ENCODE measurements at regions not wholly inside any gene's neighbourhood (a gene's known extent, or its start where the extent isn't known, plus 50 kb on each side); places are given as distances from the start of the nearest gene placed in this dataset.

DNA sequence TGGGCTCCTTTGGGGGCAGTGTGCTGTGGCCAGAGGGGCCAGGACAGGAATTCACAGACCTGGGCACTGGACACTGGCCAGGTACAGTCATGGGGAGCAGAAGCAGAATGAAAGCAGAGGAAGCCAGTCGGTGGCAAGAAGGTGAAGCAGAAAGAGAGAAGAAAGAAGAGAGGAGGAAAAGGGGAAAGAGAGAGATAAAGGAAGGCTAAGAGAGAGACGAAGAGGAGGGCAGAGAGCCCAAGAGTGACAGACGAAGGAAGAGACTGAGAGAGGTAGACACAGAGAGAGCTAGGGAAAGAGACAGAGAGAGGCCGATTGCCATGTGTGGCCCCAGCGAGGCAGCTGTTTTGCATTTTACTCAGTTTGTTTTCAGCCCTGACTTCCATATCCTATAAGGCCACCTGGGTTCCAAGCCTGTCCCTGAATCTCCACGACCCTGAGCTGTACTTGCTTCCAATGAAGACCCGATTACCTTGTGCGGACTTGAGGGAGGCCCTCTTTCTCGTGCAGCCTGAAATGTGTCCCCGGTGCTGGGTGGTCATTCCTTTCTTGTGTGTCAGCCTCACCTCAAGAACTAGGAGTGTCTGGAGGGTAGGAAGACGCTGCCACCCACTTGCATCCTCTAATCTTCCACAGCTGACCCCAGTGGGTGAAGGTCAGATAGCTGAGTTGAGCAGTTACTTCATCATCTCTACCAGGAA, 73.9 kb downstream of the LSM3 start:
- Histone ChIP-seq H3K27me3 (ENCODE audit: insufficient read depth, low read length) (no peaks in the 10 kb centered on the region; the same call in 1 of the 2 replicates), H2AFZ (ENCODE audit: low read length, unreplicated experiment) (no peak overlapping the region), H3K4me1 (ENCODE audit: control insufficient read depth, insufficient read depth, low read length, unreplicated experiment) (peaks cover 11% of the 10 kb centered on the region), H3K79me2 (ENCODE audit: control insufficient read depth, insufficient read depth, low read length, unreplicated experiment) (no peaks in the 10 kb centered on the region), H3K27ac (ENCODE audit: low read depth, low read length) (no peak overlapping the region), H3K36me3 (ENCODE audit: insufficient read depth, low read length) (no peaks in the 10 kb centered on the region), H3K4me3 (ENCODE audit: low read depth, low read length) (no peak overlapping the region)

DNA sequence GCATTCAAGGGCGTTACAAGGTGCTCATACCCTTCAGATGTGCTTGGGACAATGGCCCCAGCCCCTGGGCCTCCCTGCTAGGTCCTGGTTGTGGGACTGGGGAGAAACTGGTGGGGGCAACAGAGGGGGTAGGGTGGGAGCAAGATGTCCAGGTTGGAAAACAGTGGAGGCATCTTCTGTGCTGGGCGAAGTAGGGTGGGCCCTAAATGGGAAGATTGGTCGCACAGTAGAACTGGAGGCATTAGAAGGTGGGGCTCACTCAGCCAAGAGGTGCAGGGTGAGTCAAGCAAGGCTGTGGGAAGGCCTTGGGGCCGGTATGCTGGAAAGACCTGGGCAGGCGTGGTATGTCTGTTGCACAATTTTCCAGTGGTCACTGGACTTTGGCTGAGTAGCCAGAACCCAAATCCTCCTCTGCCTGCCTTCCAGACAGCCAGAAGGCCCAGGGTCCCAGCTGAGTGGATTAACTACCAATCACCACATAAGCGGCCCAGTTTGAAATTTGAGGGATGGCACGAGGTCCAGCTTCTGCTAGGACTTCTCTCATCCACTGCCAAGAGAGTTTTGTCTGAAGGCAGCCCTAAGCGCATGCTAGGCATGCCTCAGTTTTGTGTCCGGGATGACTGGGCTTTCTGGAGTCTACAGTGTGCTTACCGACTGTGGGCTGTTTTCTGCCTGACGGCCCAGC, 74.5 kb downstream of the LSM3 start:
- Histone ChIP-seq H3K36me3 (ENCODE audit: insufficient read depth, low read length) (no peaks in the 10 kb centered on the region), H3K79me2 (ENCODE audit: control insufficient read depth, insufficient read depth, low read length, unreplicated experiment) (no peaks in the 10 kb centered on the region), H3K27ac (ENCODE audit: low read depth, low read length) (no peak overlapping the region), H2AFZ (ENCODE audit: low read length, unreplicated experiment) (no peak overlapping the region), H3K27me3 (ENCODE audit: insufficient read depth, low read length) (no peaks in the 10 kb centered on the region), H3K4me3 (ENCODE audit: low read depth, low read length) (no peak overlapping the region), H3K4me1 (ENCODE audit: control insufficient read depth, insufficient read depth, low read length, unreplicated experiment) (peaks cover 11% of the 10 kb centered on the region)

DNA sequence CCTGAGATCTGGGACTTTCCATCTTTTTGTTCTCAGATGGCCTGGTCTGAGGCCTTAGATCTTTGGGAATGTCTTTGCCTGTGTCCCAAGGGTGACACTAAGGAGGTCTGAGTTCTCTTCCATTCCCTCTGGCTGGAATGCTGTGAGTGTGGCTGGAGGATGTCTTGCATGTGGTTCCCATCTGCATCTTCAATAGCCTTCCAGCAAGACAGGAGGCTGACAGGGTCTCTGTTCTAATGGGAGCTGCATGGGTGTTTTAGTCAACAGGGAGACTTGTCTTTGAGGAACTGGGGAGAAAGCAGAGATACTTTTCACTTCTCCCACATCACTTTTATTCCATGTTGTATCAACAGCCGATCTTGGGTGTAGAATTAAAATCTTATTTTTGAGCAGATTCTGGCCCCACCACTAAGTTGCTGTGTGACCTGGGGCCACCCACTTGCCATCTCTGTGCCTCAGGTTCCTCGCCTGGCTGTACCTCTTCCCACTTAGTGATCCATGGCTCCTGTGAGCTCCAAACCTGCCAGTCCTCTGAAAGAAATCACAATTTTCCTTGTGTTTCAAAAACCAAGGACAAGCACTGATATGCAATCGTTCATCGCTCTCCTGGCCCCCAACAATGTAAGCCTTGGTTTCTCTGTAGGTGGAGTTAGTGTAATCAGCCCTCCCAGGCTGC, 75.2 kb downstream of the LSM3 start:
- no peak overlapping the region for H3K27ac ChIP-seq (ENCODE audit: low read depth, low read length)
- peaks cover 11% of the 10 kb centered on the region for H3K4me1 ChIP-seq (ENCODE audit: control insufficient read depth, insufficient read depth, low read length, unreplicated experiment)
- H2AFZ ChIP-seq (ENCODE audit: low read length, unreplicated experiment) = no peak overlapping the region
- H3K36me3 ChIP-seq (ENCODE audit: insufficient read depth, low read length) = no peaks in the 10 kb centered on the region
- no peaks in the 10 kb centered on the region for H3K27me3 ChIP-seq (ENCODE audit: insufficient read depth, low read length)
- no peaks in the 10 kb centered on the region for H3K79me2 ChIP-seq (ENCODE audit: control insufficient read depth, insufficient read depth, low read length, unreplicated experiment)
- H3K4me3 ChIP-seq (ENCODE audit: low read depth, low read length) = no peak overlapping the region

DNA sequence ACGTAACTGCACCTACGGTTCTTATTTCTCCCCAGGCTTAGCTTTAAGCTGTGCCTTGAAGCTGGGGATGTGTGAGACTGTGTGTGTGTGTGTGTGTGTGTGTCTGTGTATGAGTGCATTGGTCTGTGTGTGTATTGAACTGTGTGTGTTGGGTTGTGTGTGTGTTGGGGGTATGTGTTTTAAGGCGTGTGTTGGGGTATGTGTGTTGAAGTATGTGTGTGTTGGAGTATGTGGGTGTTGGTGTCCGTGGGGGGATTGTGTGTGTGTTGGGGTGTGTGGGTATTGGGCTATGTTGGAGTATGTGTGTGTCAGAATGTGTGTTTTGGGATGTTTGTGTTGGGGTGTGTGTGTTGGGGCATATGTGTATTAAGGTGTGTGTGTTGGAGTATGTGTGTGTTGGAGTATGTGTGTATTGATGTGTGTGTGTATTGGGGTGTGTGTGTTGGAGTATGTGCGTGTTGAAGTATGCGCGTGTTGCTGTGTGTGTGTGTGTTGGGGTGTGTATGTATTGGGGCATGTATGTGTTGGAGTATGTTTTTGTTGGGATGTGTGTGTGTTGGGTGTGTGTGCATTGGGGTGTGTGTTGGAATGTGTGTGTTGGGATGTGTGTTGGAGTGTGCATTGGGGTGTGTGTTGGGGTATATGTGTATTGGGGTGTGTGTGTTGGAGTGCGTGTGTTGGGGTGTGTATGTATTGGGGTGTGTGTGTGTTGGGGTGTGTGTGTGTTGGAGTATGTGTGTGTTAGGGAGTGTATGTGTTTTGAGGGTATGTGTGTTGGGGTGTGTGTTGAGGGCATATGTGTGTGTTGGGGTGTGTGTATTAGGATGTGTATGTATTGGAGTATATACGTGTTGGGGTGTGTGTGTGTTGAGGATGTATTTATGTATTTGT, 76.4 kb downstream of the LSM3 start:
- no peaks in the 10 kb centered on the region for H3K79me2 ChIP-seq (ENCODE audit: control insufficient read depth, insufficient read depth, low read length, unreplicated experiment)
- no peak overlapping the region for H3K27ac ChIP-seq (ENCODE audit: low read depth, low read length)
- H2AFZ ChIP-seq (ENCODE audit: low read length, unreplicated experiment) = no peak overlapping the region
- H3K36me3 ChIP-seq (ENCODE audit: insufficient read depth, low read length) = no peaks in the 10 kb centered on the region
- H3K4me1 ChIP-seq (ENCODE audit: control insufficient read depth, insufficient read depth, low read length, unreplicated experiment) = peaks cover 11% of the 10 kb centered on the region
- H3K4me3 ChIP-seq (ENCODE audit: low read depth, low read length) = no peak overlapping the region
- no peaks in the 10 kb centered on the region for H3K27me3 ChIP-seq (ENCODE audit: insufficient read depth, low read length)

DNA sequence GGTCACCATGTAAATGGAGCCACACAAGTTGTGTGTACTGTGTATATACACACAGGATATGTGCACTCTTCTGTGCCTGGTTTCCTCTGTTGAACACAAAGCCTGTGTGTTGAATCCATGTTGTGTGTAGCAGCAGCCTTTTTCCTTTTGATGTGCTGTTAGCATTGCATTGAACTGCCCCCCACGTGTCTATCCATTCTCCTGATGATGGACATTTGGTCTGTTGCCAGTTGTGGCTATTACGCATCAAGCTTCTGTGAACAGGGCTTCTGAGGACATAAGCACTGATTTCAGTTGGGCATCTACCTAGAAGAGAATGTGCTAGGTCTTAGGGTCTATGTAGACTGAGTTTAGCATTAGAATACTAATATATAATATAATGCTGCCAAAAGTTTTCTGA, 77.4 kb downstream of the LSM3 start:
- Histone ChIP-seq H3K36me3 (ENCODE audit: insufficient read depth, low read length) (no peaks in the 10 kb centered on the region), H3K27ac (ENCODE audit: low read depth, low read length) (no peak overlapping the region)

DNA sequence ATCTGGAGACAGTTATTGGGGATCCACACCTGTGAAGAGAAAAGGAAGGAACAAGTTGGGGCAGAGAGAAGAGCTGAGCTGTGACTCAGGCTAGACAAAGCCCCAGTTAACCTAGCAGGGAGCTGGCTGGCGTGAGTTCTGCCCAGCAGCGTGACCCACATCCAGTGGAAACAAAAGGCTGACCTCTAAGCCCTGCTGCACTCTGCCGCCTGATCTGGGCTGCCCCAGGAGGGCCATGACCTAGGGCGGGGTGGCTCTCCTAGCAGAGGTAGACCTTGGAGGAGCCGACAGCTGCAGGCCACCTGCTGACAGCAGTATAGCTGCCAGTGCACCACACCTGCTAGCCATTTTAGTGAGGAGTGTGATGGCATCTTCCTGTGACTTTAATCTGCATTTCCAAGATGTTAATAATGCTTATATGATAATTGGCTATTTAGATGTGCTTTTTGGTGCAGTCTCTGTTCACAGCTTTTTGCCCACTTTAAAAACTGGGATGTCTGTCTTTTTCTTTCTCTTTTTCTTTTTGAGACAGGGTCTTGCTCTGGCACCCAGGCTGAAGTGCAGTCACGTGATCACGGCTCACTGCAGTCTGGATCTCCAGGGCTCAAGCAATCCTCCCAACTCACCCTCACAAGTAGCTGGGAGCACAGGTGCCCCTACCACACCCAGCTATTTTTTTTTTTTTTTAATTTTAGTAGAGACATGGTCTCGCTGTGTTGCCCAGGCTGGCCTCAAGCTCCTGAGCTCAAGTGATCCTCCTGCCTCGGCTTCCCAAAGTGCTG, 78.1 kb downstream of the LSM3 start:
- Histone ChIP-seq H3K79me2 (ENCODE audit: control insufficient read depth, insufficient read depth, low read length, unreplicated experiment) (no peaks in the 10 kb centered on the region), H3K27me3 (ENCODE audit: insufficient read depth, low read length) (no peaks in the 10 kb centered on the region), H3K4me3 (ENCODE audit: low read depth, low read length) (no peak overlapping the region), H3K4me1 (ENCODE audit: control insufficient read depth, insufficient read depth, low read length, unreplicated experiment) (peaks cover 11% of the 10 kb centered on the region), H3K36me3 (ENCODE audit: insufficient read depth, low read length) (no peaks in the 10 kb centered on the region), H2AFZ (ENCODE audit: low read length, unreplicated experiment) (no peak overlapping the region), H3K27ac (ENCODE audit: low read depth, low read length) (no peak overlapping the region)

More for the DNA sequence above, 77.4 kb downstream of the LSM3 start:
- Histone ChIP-seq H3K27me3 (ENCODE audit: insufficient read depth, low read length) (no peaks in the 10 kb centered on the region), H3K4me3 (ENCODE audit: low read depth, low read length) (no peak overlapping the region), H2AFZ (ENCODE audit: low read length, unreplicated experiment) (no peak overlapping the region), H3K4me1 (ENCODE audit: control insufficient read depth, insufficient read depth, low read length, unreplicated experiment) (peaks cover 11% of the 10 kb centered on the region), H3K79me2 (ENCODE audit: control insufficient read depth, insufficient read depth, low read length, unreplicated experiment) (no peaks in the 10 kb centered on the region)

DNA sequence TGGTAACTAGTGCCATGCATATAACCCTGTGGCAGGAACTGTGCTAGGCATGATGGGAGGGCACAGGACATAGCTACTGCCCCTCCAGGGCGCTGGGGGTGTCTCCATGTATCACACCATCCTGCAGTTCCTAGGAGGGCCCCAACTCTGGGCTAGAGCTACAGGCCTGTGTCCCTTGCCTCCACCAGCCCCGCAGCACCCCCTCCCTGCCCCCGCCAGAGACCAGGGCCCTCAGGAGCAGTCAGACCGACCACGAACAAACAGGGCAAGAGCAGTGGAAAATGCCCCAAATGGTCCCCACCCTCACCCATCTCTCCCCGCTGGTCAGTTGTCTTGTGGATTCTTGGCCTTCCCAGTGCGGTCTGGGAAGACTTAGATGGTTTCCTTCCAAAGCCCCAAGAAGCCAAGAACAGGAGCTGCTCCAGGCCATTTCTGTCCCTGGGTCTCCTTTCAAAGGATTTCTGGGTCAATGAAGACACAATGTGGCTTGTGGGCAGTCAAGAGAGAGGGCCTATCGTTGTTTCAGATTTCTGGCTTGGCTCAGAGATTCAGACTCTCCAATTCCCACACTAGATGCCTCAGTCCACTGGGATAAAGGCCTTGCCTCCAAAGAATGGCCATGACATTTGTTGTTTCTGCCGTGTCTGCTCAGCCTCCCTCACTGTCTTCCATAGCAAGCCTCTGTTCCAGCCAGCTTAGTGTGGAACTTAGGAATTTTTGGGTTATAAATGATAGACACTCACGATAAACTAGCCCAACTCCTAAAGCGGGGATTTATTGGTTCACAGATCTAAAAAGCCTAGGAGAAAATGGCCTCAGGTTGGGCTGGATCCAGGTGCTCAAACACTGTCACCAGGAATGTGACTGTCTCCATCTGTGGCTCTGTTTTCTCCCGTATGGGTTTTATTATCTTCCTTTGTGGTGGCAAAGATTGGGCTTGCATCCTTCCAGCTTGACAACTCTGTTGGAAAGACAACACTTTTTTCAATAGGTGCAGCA, 80.6 kb downstream of the LSM3 start:
- Histone ChIP-seq H3K27ac (ENCODE audit: low read depth, low read length) (no peak overlapping the region), H2AFZ (ENCODE audit: low read length, unreplicated experiment) (no peak overlapping the region), H3K27me3 (ENCODE audit: insufficient read depth, low read length) (peaks cover 9% of the 10 kb centered on the region; the same call in 1 of the 2 replicates), H3K36me3 (ENCODE audit: insufficient read depth, low read length) (no peaks in the 10 kb centered on the region), H3K79me2 (ENCODE audit: control insufficient read depth, insufficient read depth, low read length, unreplicated experiment) (no peaks in the 10 kb centered on the region), H3K4me3 (ENCODE audit: low read depth, low read length) (no peak overlapping the region), H3K4me1 (ENCODE audit: control insufficient read depth, insufficient read depth, low read length, unreplicated experiment) (no peaks in the 10 kb centered on the region)

DNA sequence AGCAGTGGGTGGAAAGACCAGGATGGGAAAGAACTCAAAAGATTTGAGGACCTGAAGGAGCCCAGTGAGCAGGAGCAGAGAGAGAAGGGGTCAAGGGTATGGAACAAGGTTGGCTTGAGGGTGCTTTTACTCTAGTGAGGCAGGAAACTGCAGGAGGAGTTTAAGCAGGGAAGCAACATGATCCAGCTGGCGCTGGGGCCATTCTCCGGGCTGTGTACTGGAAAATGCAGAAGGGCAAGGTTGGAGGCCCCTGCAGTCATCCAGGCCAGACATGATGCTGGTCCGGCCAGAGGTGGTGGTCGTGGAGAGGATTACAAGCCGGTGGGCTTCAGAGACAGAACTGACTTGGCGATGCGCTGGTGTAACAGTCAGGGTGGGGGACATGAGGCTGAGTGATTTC, 81.8 kb downstream of the LSM3 start:
- Histone ChIP-seq H3K27me3 (ENCODE audit: insufficient read depth, low read length) (peaks cover 14% of the 10 kb centered on the region; the same call in 1 of the 2 replicates), H3K79me2 (ENCODE audit: control insufficient read depth, insufficient read depth, low read length, unreplicated experiment) (no peaks in the 10 kb centered on the region), H3K4me1 (ENCODE audit: control insufficient read depth, insufficient read depth, low read length, unreplicated experiment) (no peaks in the 10 kb centered on the region), H2AFZ (ENCODE audit: low read length, unreplicated experiment) (no peak overlapping the region), H3K27ac (ENCODE audit: low read depth, low read length) (no peak overlapping the region), H3K36me3 (ENCODE audit: insufficient read depth, low read length) (no peaks in the 10 kb centered on the region), H3K4me3 (ENCODE audit: low read depth, low read length) (no peak overlapping the region)

DNA sequence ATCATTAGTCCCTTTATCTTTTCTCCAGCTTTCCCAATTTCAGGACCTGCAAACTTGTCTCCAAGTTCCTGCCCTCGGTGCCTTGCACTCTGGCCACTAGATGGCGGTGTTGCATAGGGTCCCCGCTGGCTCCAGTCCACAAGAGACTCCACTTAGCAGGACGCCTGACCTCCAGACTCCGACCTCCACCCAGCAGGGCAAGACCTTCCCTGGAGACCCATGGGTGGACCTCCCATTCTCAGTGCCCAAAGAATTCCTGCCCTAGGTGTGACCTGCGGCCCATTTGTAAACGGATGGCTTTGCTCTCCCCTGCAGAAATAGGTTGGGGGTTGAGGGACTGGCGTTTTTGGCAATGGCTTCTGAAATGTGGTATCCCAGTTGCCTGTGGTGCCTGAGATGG, 82.6 kb downstream of the LSM3 start:
- peaks cover 14% of the 10 kb centered on the region; the same call in 1 of the 2 replicates for H3K27me3 ChIP-seq (ENCODE audit: insufficient read depth, low read length)
- no peak overlapping the region for H2AFZ ChIP-seq (ENCODE audit: low read length, unreplicated experiment)

More for the DNA sequence above, 82.6 kb downstream of the LSM3 start:
- H3K79me2 ChIP-seq (ENCODE audit: control insufficient read depth, insufficient read depth, low read length, unreplicated experiment) = no peaks in the 10 kb centered on the region
- no peak overlapping the region for H3K27ac ChIP-seq (ENCODE audit: low read depth, low read length)
- H3K4me1 ChIP-seq (ENCODE audit: control insufficient read depth, insufficient read depth, low read length, unreplicated experiment) = no peaks in the 10 kb centered on the region
- H3K4me3 ChIP-seq (ENCODE audit: low read depth, low read length) = no peak overlapping the region
- H3K36me3 ChIP-seq (ENCODE audit: insufficient read depth, low read length) = no peaks in the 10 kb centered on the region
